Activated gamma-delta T cell treated with Interleukin-2 at 50 U/mL for 16 hours (primary cell): ENCODE measurements at regions not wholly inside any gene's neighbourhood (a gene's known extent, or its start where the extent isn't known, plus 50 kb on each side); places are given as distances from the start of the nearest gene placed in this dataset.

Experiments used
- DNase-seq: peaks from one replicate; pipeline ENCODE4 v3.0.0-alpha.2; 2020

DNA sequence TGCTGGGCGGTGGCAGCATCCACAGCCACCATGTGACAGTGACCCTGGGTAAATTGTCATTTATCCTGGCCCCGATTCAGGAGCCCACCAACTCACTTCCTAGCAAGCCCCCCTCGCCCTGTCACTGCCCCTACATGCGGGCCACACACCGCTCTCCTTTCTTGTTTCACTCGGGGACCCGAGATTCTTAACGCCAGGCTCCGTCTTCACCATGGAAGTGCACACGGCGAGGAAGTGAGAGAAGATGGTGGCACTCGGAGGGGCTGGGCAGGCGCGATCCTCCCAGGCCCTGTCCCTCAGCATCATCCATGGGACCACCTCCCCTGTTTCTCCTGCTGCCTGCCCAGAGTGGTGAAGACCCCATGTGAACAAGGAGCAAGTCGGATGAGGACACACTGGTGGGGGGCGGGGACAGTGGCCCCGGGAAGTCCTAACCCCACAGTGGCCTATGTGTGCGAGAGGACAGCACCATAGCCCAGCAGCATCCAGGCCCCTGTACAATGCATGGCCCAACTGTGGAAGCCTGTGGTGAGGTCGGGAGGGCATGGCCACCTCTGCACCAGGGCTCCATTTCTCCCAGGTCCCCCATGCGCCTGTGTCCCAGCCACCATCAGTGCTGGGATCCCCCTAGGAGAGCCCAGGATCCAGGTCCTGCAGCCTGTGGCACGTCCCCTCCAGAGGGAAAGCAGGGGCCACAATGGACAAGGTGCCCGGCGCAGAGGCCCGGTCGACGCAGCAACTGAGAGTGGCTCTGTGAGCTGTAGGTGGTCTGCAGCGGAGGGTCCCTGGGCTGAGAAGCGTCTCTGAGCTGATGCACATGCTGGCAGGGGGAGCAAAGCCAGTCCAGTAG, 262.8 kb downstream of the BRD1 start:
- DNase-seq, result no peak

DNA sequence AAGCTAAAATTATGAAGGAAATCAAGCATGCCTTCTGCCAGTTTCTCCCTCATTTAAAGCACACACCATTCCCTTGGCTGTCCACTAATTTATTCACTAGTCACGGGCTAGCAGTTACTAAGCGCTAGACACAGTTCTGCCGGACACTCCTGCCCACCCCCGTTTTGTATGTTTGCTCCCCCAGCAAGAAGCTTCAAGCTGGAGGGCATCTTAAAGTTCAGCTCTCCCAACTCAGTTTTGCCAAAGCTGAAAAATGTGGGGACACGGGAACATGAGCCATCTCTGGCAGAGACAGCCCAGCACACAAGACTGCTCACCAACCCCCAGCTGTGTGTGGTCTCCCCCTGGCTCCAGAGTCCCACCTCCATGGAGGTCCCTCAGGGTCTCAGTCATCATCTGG, 263.6 kb downstream of the BRD1 start:
- DNase-seq, result no peak

DNA sequence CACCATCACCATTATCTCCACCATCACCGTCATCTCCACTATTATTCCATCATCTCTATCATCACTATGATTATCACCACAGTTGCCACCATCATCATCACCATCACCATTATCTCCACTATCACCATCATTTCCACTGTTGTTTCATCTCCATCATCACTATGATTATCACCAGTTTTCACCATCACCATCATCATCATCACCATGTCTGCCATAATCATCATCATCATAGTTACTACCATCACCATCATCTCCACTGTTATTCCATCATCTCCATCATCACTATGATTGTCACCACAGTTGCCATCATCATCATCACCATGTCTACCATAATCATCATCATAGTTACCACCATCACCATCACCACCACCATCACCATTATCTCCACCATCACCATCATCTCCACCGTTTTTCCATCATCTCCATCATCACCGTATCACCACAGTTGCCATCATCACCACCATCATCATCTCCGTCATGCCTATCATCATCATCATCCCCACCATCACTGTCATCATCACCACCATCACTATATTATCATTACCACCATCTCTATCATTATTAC, 264.9 kb downstream of the BRD1 start:
- no peak for DNase-seq

DNA sequence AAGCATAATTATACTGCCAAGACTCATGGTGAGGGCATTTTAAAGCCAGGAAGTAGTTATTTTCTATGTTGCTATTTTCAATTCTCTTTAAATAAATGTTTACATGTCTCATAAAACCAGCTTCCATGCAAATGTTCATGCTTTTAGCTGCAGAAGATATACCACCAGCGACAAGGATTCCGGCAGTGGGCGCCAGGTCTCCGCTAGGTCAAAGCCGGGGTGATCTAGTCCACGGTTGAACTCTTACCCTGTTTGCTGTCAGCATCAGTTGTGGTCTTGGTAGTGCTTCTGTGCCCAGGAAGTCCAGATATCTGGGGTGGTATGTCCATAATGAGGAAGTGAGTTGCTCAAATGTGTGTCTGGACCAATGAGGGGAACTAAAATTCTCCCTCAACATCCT, 265.7 kb downstream of the BRD1 start:
- DNase-seq, result no peak

DNA sequence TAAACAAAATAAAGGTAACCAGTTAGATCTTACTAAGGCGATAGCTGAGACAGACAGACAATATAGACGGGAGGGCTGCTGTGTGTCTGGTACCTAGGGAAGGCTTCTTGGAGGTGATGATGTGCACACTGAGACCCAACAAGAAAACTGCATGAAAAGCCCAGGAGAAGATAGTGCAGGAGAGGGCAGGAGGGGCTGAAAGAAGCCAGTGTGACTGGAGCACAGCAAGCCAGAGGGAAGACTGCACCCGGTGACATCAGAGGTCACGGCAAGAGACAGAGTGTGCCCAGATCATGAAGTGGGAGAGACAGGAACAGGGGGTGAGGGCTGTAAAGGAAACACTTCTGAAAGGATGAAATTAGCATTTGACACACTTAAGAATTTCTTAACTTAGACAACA, 266.3 kb downstream of the BRD1 start:
- no peak for DNase-seq

DNA sequence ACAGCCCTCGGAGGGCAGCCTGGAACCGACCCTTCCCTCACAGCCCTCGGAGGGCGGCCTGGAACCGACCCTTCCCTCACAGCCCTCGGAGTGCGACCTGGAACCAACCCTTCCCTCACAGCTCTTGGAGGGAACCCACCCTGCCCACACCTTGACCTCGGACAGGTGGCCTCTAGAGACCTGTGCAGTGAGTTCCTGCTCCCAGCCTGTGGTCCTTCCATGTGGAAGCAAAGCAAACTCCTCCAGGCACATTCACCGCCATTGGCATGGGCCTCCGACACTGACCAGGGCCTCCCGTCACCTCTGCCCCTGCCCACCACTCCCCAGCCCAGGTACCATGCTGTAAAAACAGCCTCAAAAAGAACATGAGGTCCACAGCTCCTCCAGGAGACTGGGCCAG, 272.1 kb downstream of the BRD1 start:
- no peak for DNase-seq

DNA sequence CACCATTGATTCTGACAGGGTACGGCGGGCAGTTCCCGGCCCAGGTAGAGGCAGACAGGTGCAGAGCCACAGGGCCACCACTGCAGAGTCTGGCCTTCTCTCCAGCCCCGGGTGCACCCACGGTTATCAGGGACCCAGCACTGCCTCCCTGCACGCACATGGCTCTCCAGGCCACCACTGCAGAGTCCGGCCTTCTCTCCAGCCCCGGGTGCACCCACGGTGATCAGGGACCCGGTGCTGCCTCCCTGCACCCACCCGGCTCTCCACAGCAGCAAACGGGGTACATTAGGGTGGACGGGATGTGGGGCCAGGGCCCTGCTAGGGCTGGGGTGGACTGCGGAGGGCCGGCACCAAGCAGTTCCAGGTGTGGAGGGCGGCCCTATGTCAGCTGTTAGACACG, 272.9 kb downstream of the BRD1 start:
- no peak for DNase-seq

DNA sequence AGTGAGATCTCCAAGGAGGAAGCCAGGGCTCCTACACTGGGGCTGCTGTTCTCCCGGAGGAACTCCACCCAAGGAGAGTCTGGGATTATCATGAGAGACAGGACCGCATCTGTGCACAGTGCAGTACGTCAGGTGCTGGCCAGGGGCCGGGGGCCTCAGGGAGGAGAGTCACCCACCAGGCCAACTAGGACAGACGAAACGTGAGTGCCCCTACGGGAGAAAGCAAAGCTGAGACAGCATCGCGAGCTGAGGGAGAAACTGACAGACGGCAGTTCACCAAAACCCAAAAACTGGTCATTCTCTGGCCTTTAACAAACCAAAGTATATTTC, 273.4 kb downstream of the BRD1 start:
- no peak for DNase-seq

DNA sequence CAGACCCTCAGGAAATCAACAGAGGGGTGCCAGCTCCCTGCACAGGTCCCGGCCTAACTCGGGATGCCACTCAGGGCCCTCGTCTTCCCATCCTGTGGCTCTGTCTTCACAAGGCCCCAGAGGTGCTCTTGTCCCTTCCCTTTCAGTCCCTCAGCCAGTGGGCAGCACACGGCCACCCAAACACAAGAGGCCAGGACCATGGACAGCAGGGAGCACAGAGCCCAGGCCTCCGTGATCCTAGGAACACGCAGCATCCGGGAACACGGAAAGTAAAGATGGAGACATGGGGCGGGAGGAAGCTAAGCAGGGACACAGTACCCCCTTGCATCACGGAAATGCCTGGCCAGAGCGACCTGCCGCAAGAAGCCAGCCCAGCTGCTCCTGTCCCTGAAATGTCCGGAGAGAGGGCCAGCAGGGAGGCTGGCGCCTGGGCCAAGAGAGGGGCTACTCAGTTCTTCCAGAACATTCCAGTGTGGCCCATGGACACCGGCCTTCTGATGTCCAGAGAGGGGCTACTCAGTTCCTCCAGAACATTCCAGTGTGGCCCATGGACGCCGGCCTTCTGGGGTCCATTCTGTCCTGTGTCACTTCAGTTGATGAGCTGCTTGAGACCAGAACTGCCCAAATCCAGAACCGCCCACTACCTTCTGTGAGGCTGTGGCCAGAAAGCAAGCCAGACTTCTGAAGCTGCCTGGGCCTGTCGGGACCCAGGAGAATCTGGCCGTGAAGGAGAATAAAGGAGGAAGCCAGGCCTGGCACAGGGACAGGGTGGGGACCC, 274.0 kb downstream of the BRD1 start:
- no peak for DNase-seq

DNA sequence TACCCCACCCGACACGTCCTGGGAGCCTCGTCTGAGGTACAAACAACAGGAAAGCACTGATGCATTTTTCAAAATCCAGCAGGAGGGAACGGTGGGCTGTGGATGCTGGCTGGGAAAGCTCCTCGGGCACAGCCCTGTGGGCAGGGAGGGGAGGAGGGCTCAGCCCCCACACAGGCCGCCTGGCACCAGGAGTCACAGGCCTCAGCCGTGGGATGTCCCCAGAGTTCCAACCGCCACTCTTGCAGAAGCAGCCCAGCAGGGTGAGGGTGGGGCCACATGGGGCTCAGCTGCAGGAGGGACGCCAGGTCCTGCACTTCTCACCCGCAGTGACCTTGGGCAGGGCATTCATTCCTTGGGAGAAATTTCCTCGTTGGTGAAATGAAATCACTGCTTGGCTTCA, 274.6 kb downstream of the BRD1 start:
- no peak for DNase-seq

DNA sequence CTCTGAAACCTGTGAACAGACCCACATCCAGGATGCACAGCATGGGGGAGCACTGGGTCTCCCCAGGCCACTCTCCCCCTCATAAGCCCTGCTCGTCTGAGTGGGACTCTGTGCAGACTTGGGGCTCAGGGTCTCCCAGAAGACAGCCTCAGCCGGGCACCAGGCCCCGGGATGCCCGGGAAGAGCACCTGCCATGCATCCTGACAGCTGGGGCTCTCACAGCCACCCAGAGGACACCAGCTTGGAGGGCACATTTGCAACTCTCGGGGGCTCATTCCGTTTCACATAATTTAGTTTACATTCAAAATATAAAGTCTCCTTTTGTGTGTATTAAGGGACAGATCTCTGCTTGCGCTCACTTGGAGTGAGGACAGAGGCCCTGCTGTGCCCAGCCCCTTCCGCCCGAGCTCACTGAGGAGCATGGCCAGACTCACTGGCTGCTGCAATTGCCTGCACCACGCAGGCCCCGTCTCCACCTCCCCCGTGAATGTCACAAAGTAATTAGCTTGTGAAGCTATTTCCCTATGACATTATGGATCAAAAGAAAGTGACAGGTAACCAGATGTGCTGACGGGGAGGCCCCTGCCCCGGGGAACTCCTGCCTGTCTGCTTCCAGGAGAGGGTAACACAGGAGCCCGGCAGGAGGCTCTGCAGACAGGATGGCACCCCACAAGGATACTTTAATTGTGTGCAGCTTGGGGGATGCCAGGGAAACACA, 275.6 kb downstream of the BRD1 start:
- DNase-seq, result no peak

DNA sequence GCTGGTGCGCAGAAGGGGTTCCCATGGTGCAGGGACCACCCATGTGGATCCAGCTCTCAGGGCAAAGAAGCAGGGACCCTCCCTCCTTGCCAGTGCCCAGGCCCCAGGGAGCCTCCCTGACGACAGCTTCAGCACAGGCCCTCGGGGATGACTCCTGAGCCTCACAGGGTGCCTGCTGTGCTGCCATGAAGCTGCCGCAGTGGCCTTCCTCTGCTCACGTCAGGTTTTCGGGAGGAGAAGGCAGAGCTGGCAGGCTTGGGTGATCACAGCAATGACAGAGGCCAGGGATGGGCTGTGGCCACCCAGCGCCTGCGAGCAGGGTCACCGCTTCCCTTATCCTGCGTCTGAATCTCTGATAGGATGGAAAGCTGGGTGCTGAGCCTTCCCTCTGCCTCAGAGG, 276.2 kb downstream of the BRD1 start:
- no peak for DNase-seq

DNA sequence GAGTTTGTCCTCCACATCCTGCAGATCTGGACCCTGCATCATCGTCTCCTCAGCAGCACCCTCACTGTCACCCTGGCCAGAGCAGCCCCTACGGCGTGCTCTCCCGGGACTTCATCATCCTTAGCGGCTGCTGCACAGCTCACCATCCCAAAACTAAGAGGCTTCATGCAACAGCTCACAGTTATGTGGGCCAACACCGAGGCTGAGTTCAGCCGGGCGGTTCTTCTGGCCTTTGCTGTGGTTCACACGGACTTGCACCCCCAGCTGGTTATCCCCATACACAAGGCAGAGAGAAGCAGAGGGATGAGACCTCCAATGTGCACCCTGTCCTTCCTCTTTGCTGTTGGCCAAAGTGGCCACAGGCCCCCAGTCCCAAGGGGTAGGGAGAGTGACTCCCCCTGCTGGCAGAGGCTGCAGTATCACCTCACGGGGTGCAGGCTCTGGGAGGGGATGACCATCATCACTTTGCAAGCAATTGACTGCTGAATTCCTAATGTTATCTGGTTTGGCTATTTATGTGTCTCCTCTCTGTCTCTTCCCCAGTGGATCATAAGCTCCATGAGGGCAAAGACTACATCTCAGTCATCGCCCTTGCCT, 276.8 kb downstream of the BRD1 start:
- DNase-seq, result no peak

DNA sequence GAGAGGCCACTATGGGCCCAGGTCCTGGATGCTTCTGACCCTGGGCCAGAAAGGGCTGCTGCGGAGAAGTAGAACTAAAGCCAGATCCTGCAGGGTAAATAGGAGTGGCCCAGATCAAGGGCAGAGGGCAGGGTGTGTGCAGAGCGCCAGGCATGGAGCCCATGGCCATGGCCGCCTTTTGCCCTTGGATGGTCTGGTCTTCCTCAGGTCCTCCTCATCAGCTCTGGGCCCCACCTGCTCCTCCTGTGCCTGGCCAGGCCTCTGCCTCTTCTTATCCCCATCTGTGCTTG, 277.6 kb downstream of the BRD1 start:
- DNase-seq, result no peak

DNA sequence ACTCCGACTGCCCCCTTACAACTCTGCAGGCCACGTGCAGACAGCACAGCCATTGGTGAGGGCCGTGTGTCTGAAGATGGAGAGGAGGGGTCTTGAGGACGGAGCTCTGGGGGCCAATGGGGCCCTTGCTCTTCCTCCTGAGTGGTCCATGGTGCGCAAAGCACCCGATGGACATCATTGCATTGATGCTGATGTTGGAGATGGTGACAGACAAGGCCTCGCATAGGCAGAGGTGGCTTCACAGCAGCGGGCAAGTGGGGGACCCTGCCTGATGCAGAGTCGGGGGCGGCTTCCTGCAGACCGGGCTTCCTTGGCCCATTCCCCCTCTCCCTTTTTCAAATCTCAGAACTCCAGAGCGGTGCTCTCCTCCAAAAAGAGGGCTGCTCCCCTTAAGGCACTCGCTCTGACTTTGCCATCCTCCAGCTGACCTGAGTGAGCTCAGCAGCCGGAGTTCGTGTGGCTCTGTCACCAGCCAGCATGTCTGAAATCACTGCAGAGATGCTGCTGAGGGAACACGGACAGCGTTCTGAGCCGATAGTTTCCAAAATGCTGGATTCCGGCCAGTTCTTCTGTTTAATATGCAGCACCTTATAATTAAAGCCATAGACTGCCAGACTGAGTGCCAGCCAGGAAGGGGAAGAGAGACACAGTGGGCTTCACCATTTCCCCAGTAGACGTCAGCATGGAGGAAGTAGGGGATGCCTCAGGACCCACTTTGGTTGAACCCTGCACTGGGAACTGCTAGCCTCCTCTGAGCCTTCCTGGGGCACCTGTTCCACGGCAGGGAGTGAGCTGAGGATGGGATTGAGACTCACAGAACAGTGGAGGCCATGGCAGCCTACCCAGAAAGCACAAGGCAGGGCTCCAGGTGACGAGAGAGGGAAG, 278.2 kb downstream of the BRD1 start:
- no peak for DNase-seq

DNA sequence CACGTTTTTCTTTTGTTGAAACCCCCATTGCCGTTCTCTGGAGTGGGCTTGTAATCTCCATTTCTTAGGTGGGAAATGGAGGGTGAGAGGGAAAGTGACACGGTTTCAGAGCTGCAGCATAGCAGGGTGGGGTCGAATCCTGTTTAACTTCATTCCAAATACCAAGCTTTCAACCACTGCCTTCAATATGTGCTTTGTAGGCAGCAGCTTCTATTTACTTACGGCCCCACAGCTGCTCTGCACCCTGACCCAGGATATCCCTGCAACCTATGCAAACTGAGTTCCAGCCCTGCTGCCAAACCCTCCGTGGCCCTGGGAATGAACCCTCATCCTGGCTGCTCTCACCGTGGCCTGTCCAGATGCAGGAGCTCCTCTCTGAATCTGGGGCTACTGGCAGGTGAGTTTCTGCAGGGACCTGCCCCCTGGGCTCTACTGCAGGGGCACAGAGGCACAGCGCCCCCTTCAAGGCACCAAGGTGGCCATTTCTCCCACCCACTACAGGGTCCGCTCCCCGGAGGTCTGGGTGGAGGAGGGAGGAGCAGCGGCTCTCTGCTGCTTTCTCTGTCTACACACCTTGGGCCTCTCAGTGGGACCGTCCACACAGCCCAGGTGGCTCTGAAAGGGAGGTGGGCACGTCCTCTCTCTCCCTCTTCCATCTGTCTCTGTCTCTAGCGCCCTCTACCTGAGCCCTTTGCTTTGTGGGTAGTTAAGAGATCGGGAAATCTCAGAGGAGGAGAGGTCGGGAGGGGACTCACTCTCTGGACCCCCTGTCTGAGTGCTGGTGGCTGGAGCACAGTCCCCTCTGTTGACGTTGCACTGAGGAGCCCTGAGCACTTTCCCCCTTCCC, 279.1 kb downstream of the BRD1 start:
- no peak for DNase-seq

DNA sequence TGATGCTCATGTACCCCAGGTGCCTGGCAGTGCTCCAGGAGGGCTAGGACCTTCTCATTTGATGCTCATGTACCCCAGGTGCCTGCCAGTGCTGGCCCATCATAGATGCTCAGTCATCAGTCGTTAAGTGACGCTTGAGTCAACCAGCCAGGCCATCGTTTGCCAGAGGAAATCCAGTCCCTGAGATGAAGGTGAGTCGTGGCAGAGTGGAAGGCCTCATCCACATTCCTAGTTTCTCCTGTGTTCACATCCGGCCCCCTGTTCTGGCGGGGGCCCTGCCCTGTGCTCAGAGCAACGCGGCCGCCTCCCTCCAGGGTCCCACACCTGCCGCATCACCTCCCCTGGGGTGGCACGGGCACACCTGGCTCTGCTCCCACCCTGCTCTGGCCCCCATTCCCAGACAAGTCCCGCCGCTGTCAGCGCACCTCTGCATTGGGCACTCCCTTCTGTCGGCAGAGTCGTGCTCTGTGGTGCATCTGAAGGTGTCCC, 279.9 kb downstream of the BRD1 start:
- no peak for DNase-seq

DNA sequence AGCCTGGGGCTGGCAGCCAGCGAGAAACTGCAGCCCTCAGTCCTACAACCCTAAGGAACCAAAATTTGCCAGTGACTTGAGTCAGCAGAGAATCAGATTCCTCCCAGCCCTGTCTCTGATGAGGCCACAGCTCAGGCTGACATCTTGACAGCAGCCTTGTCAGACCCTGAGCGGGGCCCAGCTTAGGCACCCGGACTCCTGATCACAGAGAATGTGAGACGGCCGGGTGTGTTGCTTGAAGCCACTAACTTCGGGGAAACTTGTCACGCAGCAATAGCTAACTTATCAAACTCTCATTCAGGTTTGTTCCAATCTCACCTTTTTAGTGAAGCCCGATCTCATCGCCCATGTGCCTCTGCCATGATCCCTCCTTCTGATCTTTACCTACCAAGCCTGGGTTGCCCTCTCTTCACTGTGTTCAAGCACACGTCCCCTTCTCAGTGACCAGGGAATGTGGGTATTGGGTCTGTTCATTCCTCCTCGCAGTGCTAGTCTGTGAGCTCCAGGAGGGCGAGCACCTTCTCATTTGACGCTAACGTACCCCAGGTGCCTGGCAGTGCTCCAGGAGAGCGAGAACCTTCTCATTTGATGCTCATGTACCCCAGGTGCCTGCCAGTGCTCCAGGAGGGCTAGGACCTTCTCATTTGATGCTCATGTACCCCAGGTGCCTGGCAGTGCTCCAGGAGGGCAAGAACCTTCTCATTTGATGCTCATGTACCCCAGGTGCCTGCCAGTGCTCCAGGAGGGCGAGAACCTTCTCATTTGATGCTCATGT, 280.7 kb downstream of the BRD1 start:
- DNase-seq, result no peak

DNA sequence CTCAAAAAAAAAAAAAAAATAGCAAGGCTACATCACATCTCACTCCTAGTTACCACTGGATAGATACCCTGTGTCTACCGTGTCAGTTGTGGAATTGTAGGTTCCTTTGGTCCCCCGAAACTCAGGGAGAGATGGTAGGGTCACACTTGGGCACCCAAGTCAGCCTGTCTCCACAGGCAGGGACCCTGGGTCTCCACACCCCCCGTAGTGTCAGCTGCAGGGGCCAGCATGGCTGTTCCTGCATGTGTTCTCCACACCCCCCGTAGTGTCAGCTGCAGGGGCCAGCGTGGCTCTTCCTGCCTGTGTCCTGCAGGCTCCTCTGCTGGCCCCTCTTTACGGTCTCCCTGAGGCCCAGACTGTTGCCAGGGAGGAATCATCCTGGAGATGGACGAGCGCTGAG, 282.1 kb downstream of the BRD1 start:
- DNase-seq, result no peak

DNA sequence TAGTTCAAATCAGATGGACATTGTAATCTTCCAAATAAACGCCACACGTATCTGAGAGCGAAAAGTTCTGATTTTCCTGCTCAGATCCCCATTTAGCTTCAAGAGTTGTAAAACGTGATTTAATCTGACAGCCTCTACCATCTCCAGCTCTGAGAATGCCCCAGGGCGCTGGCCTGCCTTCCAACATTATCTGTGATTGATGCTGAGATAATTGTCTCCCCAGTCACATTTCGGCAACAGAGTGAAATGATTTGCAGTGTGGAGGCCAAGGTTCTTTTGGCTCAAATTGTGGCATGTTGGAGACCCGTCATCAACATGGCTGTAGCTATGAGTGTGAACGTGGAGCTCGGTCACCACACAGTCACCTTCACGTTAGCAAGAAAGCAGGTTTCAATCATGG, 283.4 kb downstream of the BRD1 start:
- DNase-seq, result no peak
